GM12878 (cell line): ENCODE measurements at regions not wholly inside any gene's neighbourhood (a gene's known extent, or its start where the extent isn't known, plus 50 kb on each side); places are given as distances from the start of the nearest gene placed in this dataset.
"Not testable (repeated sequence)": the region's sequence is repeated elsewhere in the genome, so short reads cannot be mapped to it uniquely, and the experiment has no call there.

ENCODE experiments used
- CBFB ChIP-seq: IDR thresholded peaks from 2 replicates; pipeline ENCODE4 v1.6.1; 2016; ENCODE audit warnings: antibody characterized with exemption, low read depth
- CTCF ChIP-seq, 3 experiments: IDR thresholded peaks in 2 of 3; conservative IDR thresholded peaks in 1 of 3; 2 replicates each; pipeline ENCODE4 v1.5.1; 2011; ENCODE audit warnings: low read depth in 3 of 3, low read length in 3 of 3, mild to moderate bottlenecking in 3 of 3, control low read depth in 2 of 3, moderate library complexity in 2 of 3, inconsistent platforms in 1 of 3, mixed read lengths in 1 of 3; ENCODE audit not compliant: control insufficient read depth in 2 of 3, insufficient read depth in 1 of 3; ENCODE audit errors: extremely low read depth in 1 of 3
- EGR1 ChIP-seq, 2 experiments: IDR thresholded peaks; 1 replicate in 1 of 2; 2 replicates in 1 of 2; pipeline ENCODE4 v1.6.1; 2011 to 2012; ENCODE audit warnings: low read depth in 2 of 2, low read length in 2 of 2, borderline replicate concordance in 1 of 2, mild to moderate bottlenecking in 1 of 2, moderate library complexity in 1 of 2
- EZH2 ChIP-seq: IDR thresholded peaks from 2 replicates; pipeline ENCODE4 v1.6.1; 2012; ENCODE audit warnings: low read depth, mild to moderate bottlenecking, control low read depth, inconsistent platforms, low read length, borderline replicate concordance; ENCODE audit not compliant: control insufficient read depth
- FOS ChIP-seq: IDR thresholded peaks from 3 replicates; pipeline ENCODE4 v1.6.1; 2011; ENCODE audit warnings: borderline replicate concordance; ENCODE audit not compliant: insufficient read length; ENCODE audit errors: extremely low read depth
- GABPA ChIP-seq: IDR thresholded peaks from 2 replicates; pipeline ENCODE4 v1.6.1; 2014; ENCODE audit warnings: antibody characterized with exemption, low read depth, mild to moderate bottlenecking, inconsistent platforms
- HCFC1 ChIP-seq: fragments of 150-350 bp; IDR thresholded peaks from 2 replicates; pipeline ENCODE4 v1.6.1; 2014; ENCODE audit warnings: low read length
- MAX ChIP-seq: IDR thresholded peaks from 2 replicates; pipeline ENCODE4 v1.6.1; 2012; ENCODE audit warnings: low read depth, low read length, improper control_type of control experiment
- POLR2A ChIP-seq: IDR thresholded peaks from 2 replicates; pipeline ENCODE4 v1.6.1; 2011; ENCODE audit warnings: low read depth, mild to moderate bottlenecking, low read length
- POLR2AphosphoS5 ChIP-seq: IDR thresholded peaks from 2 replicates; pipeline ENCODE4 v1.6.1; 2011; ENCODE audit warnings: mild to moderate bottlenecking, low read length, inconsistent platforms
- SUZ12 ChIP-seq: fragments of 200-600 bp; sonication (generic); IDR thresholded peaks from one replicate; pipeline ENCODE4 v1.6.1; 2018; ENCODE audit warnings: antibody characterized with exemption, mild to moderate bottlenecking; ENCODE audit not compliant: unreplicated experiment
- TBL1XR1 ChIP-seq: IDR thresholded peaks from 2 replicates; pipeline ENCODE4 v1.6.1; 2012; ENCODE audit warnings: low read depth, low read length, improper control_type of control experiment
- TCF3 ChIP-seq: IDR thresholded peaks from 2 replicates; pipeline ENCODE4 v1.6.1; 2012; ENCODE audit warnings: low read depth, mild to moderate bottlenecking, low read length, borderline replicate concordance; ENCODE audit not compliant: insufficient read depth
- ZNF687 ChIP-seq: fragments of 450-650 bp; IDR thresholded peaks from 2 replicates; pipeline ENCODE4 v1.6.1; 2017; ENCODE audit warnings: mild to moderate bottlenecking, moderate library complexity

GRCh38 chr14:105684056-105684455 lies 157.7 kb downstream of the TMEM121 start:
- TF ChIP-seq CTCF (IDR thresholded peaks at IDR 0.05 in 2 of 3, conservative IDR thresholded peaks at IDR 0.05 in 1 of 3; ENCODE audit: control insufficient read depth in 2 of 3, extremely low read depth in 1 of 3, insufficient read depth in 1 of 3, low read depth in 3 of 3, low read length in 3 of 3); POLR2A; HCFC1; POLR2AphosphoS5; EZH2; TCF3; FOS; GABPA; TBL1XR1; MAX; CBFB; SUZ12; EGR1 (IDR thresholded peaks at IDR 0.05; ENCODE audit: borderline replicate concordance in 1 of 2, low read depth in 2 of 2, low read length in 2 of 2); ZNF687: not testable (repeated sequence)
